Mammary epithelial cell (primary cell): ENCODE measurements at regions not wholly inside any gene's neighbourhood (a gene's known extent, or its start where the extent isn't known, plus 50 kb on each side); places are given as distances from the start of the nearest gene placed in this dataset.

Experiments
- CTCF ChIP-seq, 2 donors: IDR thresholded peaks in 1 of 2; conservative IDR thresholded peaks in 1 of 2; 2 replicates each; pipeline ENCODE4 v1.5.1; 2011 to 2012; ENCODE audit warnings: inconsistent platforms in 2 of 2, low read length in 2 of 2, mild to moderate bottlenecking in 2 of 2, control low read depth in 1 of 2, low read depth in 1 of 2; ENCODE audit not compliant: insufficient read depth in 1 of 2; ENCODE audit errors: extremely low read depth in 1 of 2
- EZH2 ChIP-seq: IDR thresholded peaks from 2 replicates; pipeline ENCODE4 v1.6.1; 2012; ENCODE audit warnings: low read length, inconsistent platforms, borderline replicate concordance

GRCh38 chr13:54004026-54004699, 975.5 kb downstream of the OLFM4 start:
- TF ChIP-seq CTCF (conservative IDR thresholded peaks at IDR 0.05 in 1 of 2, IDR thresholded peaks at IDR 0.05 in 1 of 2; ENCODE audit: extremely low read depth in 1 of 2, insufficient read depth in 1 of 2, low read depth in 1 of 2, low read length in 2 of 2) (no peak), EZH2 (no peak)
